ENCODE measurements at regions not wholly inside any gene's neighbourhood (a gene's known extent, or its start where the extent isn't known, plus 50 kb on each side); places are given as distances from the start of the nearest gene placed in this dataset.

DNA sequence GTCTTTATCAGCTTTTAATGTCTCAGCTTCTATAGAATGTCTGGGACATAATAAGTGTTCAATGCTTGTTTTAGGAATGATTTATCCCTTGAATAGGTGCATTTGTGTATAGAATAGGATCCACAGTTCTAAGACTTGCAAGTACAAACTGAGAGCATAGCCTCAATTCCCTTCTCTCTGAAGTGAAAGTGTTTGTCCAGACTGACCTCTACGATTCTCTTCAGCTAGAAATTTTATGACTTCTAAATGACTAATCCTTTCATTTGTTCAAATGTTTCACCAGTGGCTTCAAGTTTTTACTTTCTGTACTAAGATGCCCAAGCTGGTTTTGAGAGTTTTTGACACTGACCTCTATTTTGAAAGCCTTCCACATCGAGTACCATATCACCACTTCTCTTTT lies 608.2 kb upstream of the ADGRL4 start:
- TF ChIP-seq, protein P1, sequence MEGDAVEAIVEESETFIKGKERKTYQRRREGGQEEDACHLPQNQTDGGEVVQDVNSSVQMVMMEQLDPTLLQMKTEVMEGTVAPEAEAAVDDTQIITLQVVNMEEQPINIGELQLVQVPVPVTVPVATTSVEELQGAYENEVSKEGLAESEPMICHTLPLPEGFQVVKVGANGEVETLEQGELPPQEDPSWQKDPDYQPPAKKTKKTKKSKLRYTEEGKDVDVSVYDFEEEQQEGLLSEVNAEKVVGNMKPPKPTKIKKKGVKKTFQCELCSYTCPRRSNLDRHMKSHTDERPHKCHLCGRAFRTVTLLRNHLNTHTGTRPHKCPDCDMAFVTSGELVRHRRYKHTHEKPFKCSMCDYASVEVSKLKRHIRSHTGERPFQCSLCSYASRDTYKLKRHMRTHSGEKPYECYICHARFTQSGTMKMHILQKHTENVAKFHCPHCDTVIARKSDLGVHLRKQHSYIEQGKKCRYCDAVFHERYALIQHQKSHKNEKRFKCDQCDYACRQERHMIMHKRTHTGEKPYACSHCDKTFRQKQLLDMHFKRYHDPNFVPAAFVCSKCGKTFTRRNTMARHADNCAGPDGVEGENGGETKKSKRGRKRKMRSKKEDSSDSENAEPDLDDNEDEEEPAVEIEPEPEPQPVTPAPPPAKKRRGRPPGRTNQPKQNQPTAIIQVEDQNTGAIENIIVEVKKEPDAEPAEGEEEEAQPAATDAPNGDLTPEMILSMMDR (conservative IDR thresholded peaks at IDR 0.05; ENCODE audit: low read depth, low read length) = no peak
- no peak for TF ChIP-seq EZH2 (IDR thresholded peaks at IDR 0.05; ENCODE audit: borderline replicate concordance, low read depth, low read length, poor library complexity, severe bottlenecking)

All from A673 (cell line).